Colonic mucosa (tissue), 4 donors: ENCODE measurements at regions not wholly inside any gene's neighbourhood (a gene's known extent, or its start where the extent isn't known, plus 50 kb on each side); places are given as distances from the start of the nearest gene placed in this dataset.

ENCODE experiments used
- DNase-seq: peaks from one replicate; pipeline ENCODE4 v3.0.0-alpha.2; 2020
- H3K27ac ChIP-seq: fragments of 200-600 bp; one replicate; pipeline ENCODE4 v1.8.0; 2021
- H3K27me3 ChIP-seq: fragments of 200-600 bp; one replicate; pipeline ENCODE4 v1.8.0; 2021
- H3K36me3 ChIP-seq: fragments of 200-600 bp; one replicate; pipeline ENCODE4 v1.8.0; 2021
- H3K4me1 ChIP-seq: fragments of 200-600 bp; one replicate; pipeline ENCODE4 v1.8.0; 2021; ENCODE audit warnings: mild to moderate bottlenecking
- H3K4me3 ChIP-seq: fragments of 200-600 bp; one replicate; pipeline ENCODE4 v1.8.0; 2021
- H3K9ac ChIP-seq, 2 donors: one replicate each; pipeline ENCODE4 v1.7.0; 2013; ENCODE audit warnings: control low read depth in 2 of 2, low read depth in 2 of 2, low read length in 2 of 2
- H3K9me3 ChIP-seq: fragments of 200-600 bp; one replicate; pipeline ENCODE4 v1.8.0; 2021
- CTCF ChIP-seq: fragments of 200-600 bp; IDR thresholded peaks from one replicate; pipeline ENCODE4 v1.8.0; 2022; ENCODE audit warnings: antibody characterized with exemption, mild to moderate bottlenecking
- intact Hi-C: fragments of 100-400 bp; cut with DNase I; formaldehyde crosslinking; loops from one replicate; pipeline ENCODE4 v1.14.1; 2022
- donor health status: healthy.
- donor health status: DM: no; HTN: no; CAD: no.
- donor health status: DM: no; HTN: no; CAD: no.

GRCh38 chr13:34883396-34883795, 58.7 kb upstream of the NBEA start:
- H3K27ac ChIP-seq, result no peak overlapping the region
- intact Hi-C loops, result no loop called here
- no peak for TF ChIP-seq CTCF

GRCh38 chr13:34884366-34884765, 57.7 kb upstream of the NBEA start:
- no peak for DNase-seq
- Histone ChIP-seq H3K9me3 (no peaks in the 10 kb centered on the region), H3K27ac (no peak overlapping the region), H3K4me3 (no peak overlapping the region), H3K36me3 (no peaks in the 10 kb centered on the region), H3K27me3 (no peaks in the 10 kb centered on the region), H3K9ac (no peak overlapping the region), H3K4me1 (no peaks in the 10 kb centered on the region)
- intact Hi-C loops, result no loop called here
- no peak for TF ChIP-seq CTCF

More at GRCh38 chr13:34883396-34883795, 58.7 kb upstream of the NBEA start:
- H3K9me3 ChIP-seq, result no peaks in the 10 kb centered on the region
- no peaks in the 10 kb centered on the region for H3K4me1 ChIP-seq
- H3K4me3 ChIP-seq, result no peak overlapping the region
- no peaks in the 10 kb centered on the region for H3K27me3 ChIP-seq
- no peak overlapping the region for H3K9ac ChIP-seq
- no peaks in the 10 kb centered on the region for H3K36me3 ChIP-seq
- no peak for DNase-seq

GRCh38 chr13:34886121-34886875, 55.8 kb upstream of the NBEA start:
- H3K4me1 ChIP-seq, result no peaks in the 10 kb centered on the region
- intact Hi-C loops, result no loop called here
- no peaks in the 10 kb centered on the region for H3K27me3 ChIP-seq
- DNase-seq, result no peak
- H3K9ac ChIP-seq, result no peak overlapping the region
- no peaks in the 10 kb centered on the region for H3K36me3 ChIP-seq
- no peak for TF ChIP-seq CTCF
- no peaks in the 10 kb centered on the region for H3K9me3 ChIP-seq
- no peak overlapping the region for H3K4me3 ChIP-seq
- no peak overlapping the region for H3K27ac ChIP-seq

- no peak for DNase-seq
- H3K4me3 ChIP-seq, result no peak overlapping the region
- no peak overlapping the region for H3K9ac ChIP-seq
- H3K27me3 ChIP-seq, result no peaks in the 10 kb centered on the region
- H3K27ac ChIP-seq, result no peak overlapping the region
- H3K9me3 ChIP-seq, result no peaks in the 10 kb centered on the region
- H3K36me3 ChIP-seq, result no peaks in the 10 kb centered on the region
- no peaks in the 10 kb centered on the region for H3K4me1 ChIP-seq
- no peak for TF ChIP-seq CTCF
- intact Hi-C loops, result no loop called here
Measured at GRCh38 chr13:34886987-34887386, 55.1 kb upstream of the NBEA start.
